Urinary bladder (tissue), 3 donors: ENCODE measurements at regions not wholly inside any gene's neighbourhood (a gene's known extent, or its start where the extent isn't known, plus 50 kb on each side); places are given as distances from the start of the nearest gene placed in this dataset.
"Not testable (repeated sequence)": the region's sequence is repeated elsewhere in the genome, so short reads cannot be mapped to it uniquely, and the experiment has no call there.

Source experiments
- DNase-seq: peaks from one replicate; pipeline ENCODE4 v3.0.0-alpha.2; 2015; ENCODE audit errors: extremely low spot score
- H3K27ac ChIP-seq: one replicate; pipeline ENCODE4 v1.5.1; 2013; ENCODE audit warnings: low read depth, mild to moderate bottlenecking, moderate library complexity
- H3K36me3 ChIP-seq: one replicate; pipeline ENCODE4 v1.6.1; 2013; ENCODE audit warnings: mild to moderate bottlenecking, moderate library complexity; ENCODE audit not compliant: insufficient read depth
- H3K4me1 ChIP-seq: one replicate; pipeline ENCODE4 v1.6.1; 2013; ENCODE audit warnings: mild to moderate bottlenecking, moderate library complexity; ENCODE audit not compliant: insufficient read depth
- H3K4me3 ChIP-seq: one replicate; pipeline ENCODE4 v1.5.1; 2013; ENCODE audit warnings: low read depth, low read length
- WGBS: extraction: QIAGEN DNeasy Blood & Tissue Kit; methylation state at CpG from one replicate; pipeline ENCODE4 v1.1.7; 2013; 5-methylcytosine and 5-hydroxymethylcytosine counted together
- donor health status: healthy with polysubstance abuse.
- donor health status: healthy.

- no peak overlapping the region for H3K27ac ChIP-seq
- no peaks in the 10 kb centered on the region for H3K4me1 ChIP-seq
- WGBS, result 68% methylated on average over 4 of the region's 4 CpGs
- no peak overlapping the region for H3K4me3 ChIP-seq
- no peaks in the 10 kb centered on the region for H3K36me3 ChIP-seq
- no peak for DNase-seq
Observed at GRCh38 chr10:94155722-94156271, 162.1 kb downstream of the PLCE1 start.

GRCh38 chr10:94156453-94156852 is 162.7 kb downstream of the PLCE1 start:
- Histone ChIP-seq H3K36me3 (no peaks in the 10 kb centered on the region), H3K27ac (no peak overlapping the region), H3K4me3 (no peak overlapping the region), H3K4me1 (no peaks in the 10 kb centered on the region)
- no peak for DNase-seq
- 71% methylated on average over 3 of the region's 3 CpGs for WGBS

- not testable (repeated sequence) for H3K36me3 ChIP-seq, H3K27ac ChIP-seq, DNase-seq, H3K4me1 ChIP-seq, H3K4me3 ChIP-seq
- WGBS, result 74% methylated on average over 10 of the region's 12 CpGs
Observed at GRCh38 chr10:94165158-94165611, 171.5 kb downstream of the PLCE1 start.

- Histone ChIP-seq H3K27ac (no peak overlapping the region), H3K4me1 (no peaks in the 10 kb centered on the region), H3K4me3 (no peak overlapping the region), H3K36me3 (no peaks in the 10 kb centered on the region)
- DNase-seq, result no peak
- 86% methylated on average over 2 of the region's 2 CpGs for WGBS
Observed at GRCh38 chr10:94172332-94172731, 178.6 kb downstream of the PLCE1 start.

GRCh38 chr10:94173594-94173993 is 179.9 kb downstream of the PLCE1 start:
- Histone ChIP-seq H3K27ac (no peak overlapping the region), H3K36me3 (no peaks in the 10 kb centered on the region), H3K4me1 (no peaks in the 10 kb centered on the region), H3K4me3 (no peak overlapping the region)
- DNase-seq, result no peak
- 47% methylated on average over 3 of the region's 3 CpGs for WGBS

GRCh38 chr10:94174838-94175237 is 181.1 kb downstream of the PLCE1 start:
- Histone ChIP-seq H3K36me3 (no peaks in the 10 kb centered on the region), H3K4me1 (no peaks in the 10 kb centered on the region), H3K27ac (no peak overlapping the region), H3K4me3 (no peak overlapping the region)
- DNase-seq, result no peak

GRCh38 chr10:94178475-94179253 is 184.1 kb downstream of the NOC3L start:
- 60% methylated on average over 5 of the region's 5 CpGs for WGBS
- no peak for DNase-seq
- H3K36me3 ChIP-seq, result no peaks in the 10 kb centered on the region
- no peaks in the 10 kb centered on the region for H3K4me1 ChIP-seq
- no peak overlapping the region for H3K27ac ChIP-seq
- H3K4me3 ChIP-seq, result no peak overlapping the region

GRCh38 chr10:94180576-94180975 is 182.2 kb downstream of the NOC3L start:
- Histone ChIP-seq H3K27ac (no peak overlapping the region), H3K36me3 (no peaks in the 10 kb centered on the region), H3K4me1 (no peaks in the 10 kb centered on the region), H3K4me3 (no peak overlapping the region)
- no peak for DNase-seq
- 88% methylated on average over 2 of the region's 2 CpGs for WGBS

- no peak for DNase-seq
- Histone ChIP-seq H3K4me1 (no peaks in the 10 kb centered on the region), H3K27ac (no peak overlapping the region), H3K36me3 (no peaks in the 10 kb centered on the region), H3K4me3 (no peak overlapping the region)
- 89% methylated on average over 7 of the region's 7 CpGs for WGBS
Observed at GRCh38 chr10:94183666-94184264, 179.0 kb downstream of the NOC3L start.

GRCh38 chr10:94186722-94187121 is 176.0 kb downstream of the NOC3L start:
- no peak for DNase-seq
- Histone ChIP-seq H3K27ac (no peak overlapping the region), H3K4me1 (no peaks in the 10 kb centered on the region), H3K36me3 (no peaks in the 10 kb centered on the region), H3K4me3 (no peak overlapping the region)
- 83% methylated on average over 2 of the region's 2 CpGs for WGBS

- DNase-seq, result no peak
- no peaks in the 10 kb centered on the region for H3K36me3 ChIP-seq
- H3K4me3 ChIP-seq, result no peak overlapping the region
- no peaks in the 10 kb centered on the region for H3K4me1 ChIP-seq
- no peak overlapping the region for H3K27ac ChIP-seq
- 69% methylated on average over 3 of the region's 3 CpGs for WGBS
Observed at GRCh38 chr10:94192333-94192732, 170.4 kb downstream of the NOC3L start.

GRCh38 chr10:94192974-94193373 is 169.8 kb downstream of the NOC3L start:
- 45% methylated on average over 1 of the region's 1 CpG for WGBS
- Histone ChIP-seq H3K4me3 (no peak overlapping the region), H3K4me1 (no peaks in the 10 kb centered on the region), H3K27ac (no peak overlapping the region), H3K36me3 (no peaks in the 10 kb centered on the region)
- DNase-seq, result no peak

- Histone ChIP-seq H3K4me3 (no peak overlapping the region), H3K27ac (no peak overlapping the region), H3K4me1 (no peaks in the 10 kb centered on the region), H3K36me3 (no peaks in the 10 kb centered on the region)
- peak; percentile 28 for DNase-seq
- 20% methylated on average over 4 of the region's 4 CpGs for WGBS
Observed at GRCh38 chr10:94193466-94193924, 169.2 kb downstream of the NOC3L start.

- DNase-seq, result no peak
- no peaks in the 10 kb centered on the region for H3K4me1 ChIP-seq
- H3K36me3 ChIP-seq, result no peaks in the 10 kb centered on the region
- H3K27ac ChIP-seq, result no peak overlapping the region
- H3K4me3 ChIP-seq, result no peak overlapping the region
- WGBS, result 42% methylated on average over 1 of the region's 1 CpG
Observed at GRCh38 chr10:94194256-94194655, 168.5 kb downstream of the NOC3L start.
